Loucy (cell line): ENCODE measurements at regions not wholly inside any gene's neighbourhood (a gene's known extent, or its start where the extent isn't known, plus 50 kb on each side); places are given as distances from the start of the nearest gene placed in this dataset.

Experiments used
- H2AFZ ChIP-seq: fragments of 200-600 bp; sonication (generic); 2 replicates; pipeline ENCODE4 v1.6.0; 2016; ENCODE audit warnings: antibody characterized with exemption, mild to moderate bottlenecking, low read length, moderate library complexity
- H3F3A ChIP-seq: fragments of 200-600 bp; 2 replicates; pipeline ENCODE4 v1.6.0; 2016; ENCODE audit warnings: antibody characterized with exemption, low read depth, mild to moderate bottlenecking
- H3K27me3 ChIP-seq: fragments of 200-600 bp; sonication (generic); 2 replicates; pipeline ENCODE4 v1.6.1; 2014; ENCODE audit warnings: low read length, mild to moderate bottlenecking; ENCODE audit not compliant: insufficient read depth, poor library complexity, severe bottlenecking
- H3K36me3 ChIP-seq: fragments of 200-600 bp; sonication (generic); 2 replicates; pipeline ENCODE4 v1.6.1; 2016; ENCODE audit warnings: low read length; ENCODE audit not compliant: insufficient read depth
- H3K4me1 ChIP-seq: fragments of 200-600 bp; sonication (generic); 2 replicates; pipeline ENCODE4 v1.5.1; 2014; ENCODE audit warnings: low read length, mild to moderate bottlenecking; ENCODE audit not compliant: insufficient read depth, poor library complexity, severe bottlenecking
- H3K4me2 ChIP-seq: fragments of 200-600 bp; sonication (generic); 2 replicates; pipeline ENCODE4 v1.6.0; 2014; ENCODE audit warnings: antibody characterized with exemption, low read length, low read depth, mild to moderate bottlenecking; ENCODE audit not compliant: poor library complexity, severe bottlenecking
- H3K4me3 ChIP-seq: fragments of 200-600 bp; sonication (generic); 2 replicates; pipeline ENCODE4 v1.5.1; 2014; ENCODE audit warnings: low read length, mild to moderate bottlenecking, mixed read lengths; ENCODE audit not compliant: poor library complexity, severe bottlenecking
- H3K79me2 ChIP-seq: fragments of 200-600 bp; sonication (generic); 2 replicates; pipeline ENCODE4 v1.6.1; 2014; ENCODE audit warnings: low read length; ENCODE audit not compliant: insufficient read depth
- H3K9ac ChIP-seq: fragments of 200-600 bp; sonication (generic); 2 replicates; pipeline ENCODE4 v1.6.0; 2014; ENCODE audit warnings: mild to moderate bottlenecking, low read depth, low read length, moderate library complexity; ENCODE audit not compliant: poor library complexity, severe bottlenecking
- H3K9me2 ChIP-seq: fragments of 200-600 bp; sonication (generic); replicated peaks from 2 replicates; pipeline ENCODE4 v1.6.1; 2016; ENCODE audit warnings: low read depth, low read length, mixed read lengths
- H3K9me3 ChIP-seq: fragments of 200-600 bp; sonication (generic); 2 replicates; pipeline ENCODE4 v1.6.1; 2014; ENCODE audit warnings: mild to moderate bottlenecking, antibody characterized with exemption, low read length, low read depth; ENCODE audit not compliant: insufficient read depth
- H4K20me1 ChIP-seq: fragments of 200-600 bp; sonication (generic); 2 replicates; pipeline ENCODE4 v1.6.0; 2014; ENCODE audit warnings: antibody characterized with exemption, low read length, mild to moderate bottlenecking; ENCODE audit not compliant: insufficient read depth, poor library complexity, severe bottlenecking
- CTCF ChIP-seq: fragments of 200-600 bp; sonication (generic); conservative IDR thresholded peaks from 2 replicates; pipeline ENCODE4 v1.5.1; 2014; ENCODE audit warnings: mild to moderate bottlenecking, antibody characterized with exemption, low read length
- EZH2phosphoT487 ChIP-seq: fragments of 200-600 bp; IDR thresholded peaks from 2 replicates; pipeline ENCODE4 v1.6.1; 2018; ENCODE audit warnings: antibody characterized with exemption, mild to moderate bottlenecking, moderate library complexity, borderline replicate concordance

- H3K79me2 ChIP-seq: no peaks in the 10 kb centered on the region
These were observed 55.0 kb upstream of the C14orf132 start for GRCh38 chr14:95984206-95984605.

More at GRCh38 chr14:95984206-95984605, 55.0 kb upstream of the C14orf132 start:
- H3K27me3 ChIP-seq: no peaks in the 10 kb centered on the region
- H3K4me3 ChIP-seq: no peak overlapping the region
- no peaks in the 10 kb centered on the region for H3K9me2 ChIP-seq
- no peaks in the 10 kb centered on the region for H4K20me1 ChIP-seq
- no peaks in the 10 kb centered on the region for H3F3A ChIP-seq
- no peaks in the 10 kb centered on the region for H3K9me3 ChIP-seq
- H2AFZ ChIP-seq: no peak overlapping the region
- TF ChIP-seq CTCF: no peak
- TF ChIP-seq EZH2phosphoT487: no peak
- no peaks in the 10 kb centered on the region for H3K4me1 ChIP-seq
- H3K36me3 ChIP-seq: no peaks in the 10 kb centered on the region
- no peak overlapping the region for H3K4me2 ChIP-seq
- no peak overlapping the region for H3K9ac ChIP-seq
